Fibroblast of skin of right quadriceps (primary cell): ENCODE measurements at regions not wholly inside any gene's neighbourhood (a gene's known extent, or its start where the extent isn't known, plus 50 kb on each side); places are given as distances from the start of the nearest gene placed in this dataset.
A peak's percentile ranks its signal among the peaks of the same experiment; 100 is the strongest.

Experiments used
- DNase-seq: peaks from one replicate; pipeline ENCODE4 v3.0.0-alpha.2; 2013

GRCh38 chr2:8524823-8525222 is 157.0 kb upstream of the ID2 start:
- DNase-seq: no peak

GRCh38 chr2:8525236-8525581 is 156.6 kb upstream of the ID2 start:
- DNase-seq: no peak

- DNase-seq: no peak
Measured at GRCh38 chr2:8525582-8526402, 156.1 kb upstream of the ID2 start.

- no peak for DNase-seq
Measured at GRCh38 chr2:8526403-8526696, 155.5 kb upstream of the ID2 start.

- DNase-seq: no peak
Measured at GRCh38 chr2:8527031-8527430, 154.8 kb upstream of the ID2 start.

- DNase-seq: no peak
Measured at GRCh38 chr2:8527676-8528075, 154.2 kb upstream of the ID2 start.

GRCh38 chr2:8528863-8529262 is 153.0 kb upstream of the ID2 start:
- DNase-seq: no peak

GRCh38 chr2:8529706-8530277 is 152.1 kb upstream of the ID2 start:
- DNase-seq: no peak

GRCh38 chr2:8531481-8531880 is 150.4 kb upstream of the ID2 start:
- no peak for DNase-seq

GRCh38 chr2:8532438-8532837 is 149.4 kb upstream of the ID2 start:
- no peak for DNase-seq

- no peak for DNase-seq
Measured at GRCh38 chr2:8533923-8534322, 147.9 kb upstream of the ID2 start.

GRCh38 chr2:8534386-8534728 is 147.5 kb upstream of the ID2 start:
- no peak for DNase-seq

- DNase-seq: peak; percentile 19
Measured at GRCh38 chr2:8534729-8535468, 147.0 kb upstream of the ID2 start.

GRCh38 chr2:8535469-8535795 is 146.4 kb upstream of the ID2 start:
- DNase-seq: no peak

- DNase-seq: peak; percentile 64
Measured at GRCh38 chr2:8535821-8536685, 145.8 kb upstream of the ID2 start.

GRCh38 chr2:8536686-8537561 is 144.9 kb upstream of the ID2 start:
- peak; percentile 27 for DNase-seq

GRCh38 chr2:8537562-8538155 is 144.2 kb upstream of the ID2 start:
- DNase-seq: no peak

GRCh38 chr2:8538531-8538930 is 143.3 kb upstream of the ID2 start:
- no peak for DNase-seq

- no peak for DNase-seq
Measured at GRCh38 chr2:8538931-8539621, 142.8 kb upstream of the ID2 start.

- no peak for DNase-seq
Measured at GRCh38 chr2:8539743-8540551, 141.9 kb upstream of the ID2 start.
